Neural cell (in vitro differentiated cells): ENCODE measurements at regions not wholly inside any gene's neighbourhood (a gene's known extent, or its start where the extent isn't known, plus 50 kb on each side); places are given as distances from the start of the nearest gene placed in this dataset.

Experiments used
- H2AFZ ChIP-seq: fragments of 200-600, 300-800 bp; sonication (generic), shearing (Covaris generic); 2 replicates; pipeline ENCODE4 v1.6.0; 2014; ENCODE audit warnings: low read depth, mild to moderate bottlenecking, antibody characterized with exemption, low read length, moderate library complexity
- H3F3A ChIP-seq: fragments of 200-600 bp; shearing (Covaris generic); 2 replicates; pipeline ENCODE4 v1.6.1; 2016; ENCODE audit warnings: mild to moderate bottlenecking, moderate library complexity, mixed read lengths, antibody characterized with exemption, low read length; ENCODE audit not compliant: insufficient read depth, poor library complexity, severe bottlenecking
- H3K27ac ChIP-seq: fragments of 200-600, 300-800 bp; sonication (generic), shearing (Covaris generic); 2 replicates; pipeline ENCODE4 v1.5.1; 2014; ENCODE audit warnings: mild to moderate bottlenecking, low read length, moderate library complexity
- H3K27me3 ChIP-seq: fragments of 300-800, 200-600 bp; sonication (generic), shearing (Covaris generic); 2 replicates; pipeline ENCODE4 v1.6.0; 2014; ENCODE audit warnings: mild to moderate bottlenecking, low read depth, low read length, moderate library complexity; ENCODE audit not compliant: insufficient read depth
- H3K36me3 ChIP-seq: fragments of 300-800, 200-600 bp; sonication (generic), shearing (Covaris generic); 2 replicates; pipeline ENCODE4 v1.5.1; 2014; ENCODE audit warnings: mild to moderate bottlenecking, antibody characterized with exemption, low read length, moderate library complexity; ENCODE audit not compliant: insufficient read depth
- H3K4me2 ChIP-seq: fragments of 300-800, 200-600 bp; sonication (generic), shearing (Covaris generic); 2 replicates; pipeline ENCODE4 v1.6.0; 2014; ENCODE audit warnings: mild to moderate bottlenecking, low read length
- H3K4me3 ChIP-seq: fragments of 300-800, 200-600 bp; sonication (generic), shearing (Covaris generic); 2 replicates; pipeline ENCODE4 v1.5.1; 2014; ENCODE audit warnings: mild to moderate bottlenecking, low read length, moderate library complexity
- H3K79me2 ChIP-seq: fragments of 200-600 bp; shearing (Covaris generic); replicated peaks from 2 replicates; pipeline ENCODE4 v1.6.0; 2014; ENCODE audit warnings: mild to moderate bottlenecking, low read length, moderate library complexity; ENCODE audit not compliant: insufficient read depth
- H3K9ac ChIP-seq: fragments of 300-800, 200-600 bp; sonication (generic), shearing (Covaris generic); 2 replicates; pipeline ENCODE4 v1.6.1; 2016; ENCODE audit warnings: mild to moderate bottlenecking, low read length, mixed read lengths
- H3K9me2 ChIP-seq: fragments of 200-600 bp; shearing (Covaris generic); 2 replicates; pipeline ENCODE4 v1.6.1; 2016; ENCODE audit warnings: mild to moderate bottlenecking, low read length, mixed read lengths; ENCODE audit not compliant: insufficient read depth
- H3K9me3 ChIP-seq: fragments of 200-600, 300-800 bp; sonication (generic), shearing (Covaris generic); 2 replicates; pipeline ENCODE4 v1.6.1; 2016; ENCODE audit warnings: mild to moderate bottlenecking, mixed run types, low read length, moderate library complexity, mixed read lengths
- H4K20me1 ChIP-seq: fragments of 200-600 bp; shearing (Covaris generic); 2 replicates; pipeline ENCODE4 v1.6.1; 2016; ENCODE audit warnings: mild to moderate bottlenecking, mixed run types; ENCODE audit not compliant: insufficient read depth
- CTCF ChIP-seq: fragments of 450-650 bp; IDR thresholded peaks from 2 replicates; pipeline ENCODE4 v1.5.1; 2014; ENCODE audit warnings: antibody characterized with exemption, mild to moderate bottlenecking, moderate library complexity; ENCODE audit not compliant: poor library complexity, severe bottlenecking
- EP300 ChIP-seq: fragments of 450-650 bp; conservative IDR thresholded peaks from 2 replicates; pipeline ENCODE4 v1.6.1; 2014; ENCODE audit warnings: antibody characterized with exemption, mild to moderate bottlenecking, moderate library complexity; ENCODE audit not compliant: poor library complexity, severe bottlenecking
- EZH2 ChIP-seq: fragments of 200-600, 300-800 bp; shearing (Covaris generic), sonication (generic); IDR thresholded peaks from 2 replicates; pipeline ENCODE4 v1.6.1; 2014; ENCODE audit warnings: antibody characterized with exemption, low read length, borderline replicate concordance, mild to moderate bottlenecking; ENCODE audit not compliant: insufficient read depth, poor library complexity, severe bottlenecking
- MXI1 ChIP-seq: fragments of 450-650 bp; conservative IDR thresholded peaks from 2 replicates; pipeline ENCODE4 v1.6.1; 2014; ENCODE audit warnings: antibody characterized with exemption, mild to moderate bottlenecking; ENCODE audit not compliant: poor library complexity, severe bottlenecking
- POLR2AphosphoS5 ChIP-seq: IDR thresholded peaks from 2 replicates; pipeline ENCODE4 v1.6.1; 2012
- RAD21 ChIP-seq: fragments of 450-650 bp; conservative IDR thresholded peaks from 2 replicates; pipeline ENCODE4 v1.6.1; 2014; ENCODE audit warnings: antibody characterized with exemption, mild to moderate bottlenecking, moderate library complexity
- REST ChIP-seq: IDR thresholded peaks from 2 replicates; pipeline ENCODE4 v1.6.1; 2012; ENCODE audit warnings: borderline replicate concordance
- SMC3 ChIP-seq: fragments of 450-650 bp; conservative IDR thresholded peaks from 2 replicates; pipeline ENCODE4 v1.6.1; 2014; ENCODE audit warnings: antibody characterized with exemption, mild to moderate bottlenecking, moderate library complexity; ENCODE audit not compliant: poor library complexity
- TAF1 ChIP-seq: IDR thresholded peaks from 2 replicates; pipeline ENCODE4 v1.6.1; 2012; ENCODE audit warnings: low read depth

- Histone ChIP-seq H3K9ac (no peak overlapping the region), H3K9me3 (no peaks in the 10 kb centered on the region), H4K20me1 (no peaks in the 10 kb centered on the region), H3K4me2 (no peak overlapping the region), H3K79me2 (peaks cover 5% of the 10 kb centered on the region), H3K27me3 (no peaks in the 10 kb centered on the region), H3K9me2 (no peaks in the 10 kb centered on the region), H3K36me3 (no peaks in the 10 kb centered on the region), H3K4me3 (no peak overlapping the region), H3F3A (no peaks in the 10 kb centered on the region), H3K27ac (no peak overlapping the region), H2AFZ (no peak overlapping the region)
- TF ChIP-seq REST (no peak), EZH2 (no peak), EP300 (no peak), TAF1 (no peak), SMC3 (no peak), MXI1 (no peak), RAD21 (no peak), CTCF (no peak), POLR2AphosphoS5 (no peak)
These were observed 593.8 kb downstream of the USP25 start for GRCh38 chr21:16323596-16323995.

GRCh38 chr21:16324630-16325029, 594.8 kb downstream of the USP25 start:
- TF ChIP-seq CTCF (no peak), SMC3 (no peak), EP300 (no peak), MXI1 (no peak), POLR2AphosphoS5 (no peak), RAD21 (no peak), EZH2 (no peak), REST (no peak), TAF1 (no peak)
- H2AFZ ChIP-seq: no peak overlapping the region
- no peaks in the 10 kb centered on the region for H3K9me2 ChIP-seq

More at GRCh38 chr21:16324630-16325029, 594.8 kb downstream of the USP25 start:
- Histone ChIP-seq H3K9me3 (no peaks in the 10 kb centered on the region), H3K36me3 (no peaks in the 10 kb centered on the region), H3K4me2 (no peak overlapping the region), H3K4me3 (no peak overlapping the region), H3K27ac (no peak overlapping the region), H3K27me3 (no peaks in the 10 kb centered on the region), H3K79me2 (peaks cover 5% of the 10 kb centered on the region), H3K9ac (no peak overlapping the region), H3F3A (no peaks in the 10 kb centered on the region), H4K20me1 (no peaks in the 10 kb centered on the region)
